ENCODE measurements at regions not wholly inside any gene's neighbourhood (a gene's known extent, or its start where the extent isn't known, plus 50 kb on each side); places are given as distances from the start of the nearest gene placed in this dataset.

DNA sequence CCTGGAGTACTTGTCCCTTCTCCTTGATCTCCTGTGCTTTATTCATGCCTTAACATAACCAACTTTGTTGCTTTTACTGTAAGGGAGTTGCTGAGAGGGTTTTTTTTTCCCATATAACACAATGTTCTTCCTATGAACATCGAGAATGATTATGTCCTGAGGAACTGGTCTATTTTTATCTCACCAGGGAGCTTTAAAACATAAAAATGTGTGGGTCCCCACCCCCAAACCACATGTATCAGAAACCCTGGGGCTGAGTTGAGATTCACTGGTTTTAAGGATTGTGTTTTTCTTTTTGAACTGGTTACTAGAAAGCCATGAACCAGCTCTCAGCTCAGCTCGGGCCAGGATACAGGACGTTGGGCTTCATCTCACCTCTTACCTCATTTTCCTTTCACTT, 118.5 kb upstream of the JAG1 start:
- Histone ChIP-seq H3K27ac (ENCODE audit: insufficient read depth, low read length) (no peak overlapping the region), H2BK20ac (ENCODE audit: low read depth, low read length) (no peak overlapping the region), H4K8ac (ENCODE audit: low read depth in 2 of 2, low read length in 2 of 2) (no peak overlapping the region), H3K9ac (ENCODE audit: low read depth, low read length) (no peak overlapping the region), H3K4me3 (ENCODE audit: insufficient read depth, low read depth, low read length) (no peak overlapping the region), H2BK120ac (ENCODE audit: low read depth, low read length) (no peak overlapping the region), H2AK5ac (ENCODE audit: low read depth, low read length) (no peak overlapping the region), H3K18ac (ENCODE audit: low read depth, low read length) (no peak overlapping the region), H3K4me2 (ENCODE audit: low read depth, low read length) (no peak overlapping the region), H3K9me3 (ENCODE audit: control insufficient read depth, insufficient read depth, low read length) (no peaks in the 10 kb centered on the region), H3K36me3 (ENCODE audit: control insufficient read depth, insufficient read depth, low read length) (no peaks in the 10 kb centered on the region), H3K27me3 (ENCODE audit: control insufficient read depth, insufficient read depth, low read length) (peaks cover 3% of the 10 kb centered on the region; the same call in 1 of the 2 replicates), H2AFZ (replicated peaks; ENCODE audit: low read length, poor library complexity) (no peak overlapping the region), H3K9me1 (ENCODE audit: insufficient read depth, low read length) (no peaks in the 10 kb centered on the region), H3K23ac (ENCODE audit: low read depth, low read length) (no peak overlapping the region), H2BK15ac (ENCODE audit: low read depth, low read length) (no peak overlapping the region), H4K91ac (ENCODE audit: insufficient read depth, low read depth, low read length) (no peak overlapping the region), H4K20me1 (ENCODE audit: insufficient read depth, low read length) (no peaks in the 10 kb centered on the region), H2BK5ac (ENCODE audit: low read depth, low read length, poor library complexity, severe bottlenecking) (no peak overlapping the region), H3K14ac (replicated peaks; ENCODE audit: low read depth, low read length) (no peak overlapping the region), H3K4me1 (ENCODE audit: control insufficient read depth, insufficient read depth, low read length) (peaks cover 2% of the 10 kb centered on the region; the same call in 1 of the 2 replicates), H4K5ac (ENCODE audit: low read depth, low read length) (no peak overlapping the region), H2AK9ac (replicated peaks; ENCODE audit: low read depth, low read length, poor library complexity) (no peak overlapping the region), H3K56ac (ENCODE audit: extremely low read depth, insufficient read depth, low read length) (no peak overlapping the region), H3K79me1 (ENCODE audit: low read depth in 1 of 2, low read length in 2 of 2) (no peaks in the 10 kb centered on the region), H3K4ac (ENCODE audit: low read depth, low read length) (no peak overlapping the region)
- CTCF ChIA-PET: no interaction called here
- no TSS peak for BruUV-seq (replicated peaks)
- DNase-seq (no peak), ATAC-seq (ENCODE audit: low read depth) (no peak)
- in situ Hi-C loops (cut with MboI; ENCODE audit: low sequenced_read_pairs): no loop called here
- dilution Hi-C loops (cut with HindIII; ENCODE audit: low sequenced_read_pairs, unreplicated experiment): no loop called here
- POLR2A ChIA-PET (ENCODE audit: unreplicated experiment): no interaction called here
- TF ChIP-seq ELK1 (IDR thresholded peaks at IDR 0.05; ENCODE audit: borderline replicate concordance, low read depth, low read length) (no peak), MAZ (IDR thresholded peaks at IDR 0.05; ENCODE audit: borderline replicate concordance, low read depth, low read length) (no peak), FOS (IDR thresholded peaks at IDR 0.05; ENCODE audit: low read depth, low read length) (no peak), RAD21 (IDR thresholded peaks at IDR 0.05; ENCODE audit: low read length) (no peak), CEBPB (IDR thresholded peaks at IDR 0.05; ENCODE audit: low read depth, low read length) (no peak), MXI1 (IDR thresholded peaks at IDR 0.05; ENCODE audit: borderline replicate concordance, low read depth, low read length) (no peak)
- no CpG with 5 or more reads among the region's 3 CpGs for WGBS, 2 experiments (ENCODE audit: extremely low coverage in 2 of 2, insufficient read length in 1 of 2)
- intact Hi-C loops (cut with micrococcal nuclease): no loop called here
